GM12878 (cell line): ENCODE measurements at regions not wholly inside any gene's neighbourhood (a gene's known extent, or its start where the extent isn't known, plus 50 kb on each side); places are given as distances from the start of the nearest gene placed in this dataset.

ENCODE experiments used
- ATAC-seq: fragments of 200-7000 bp; cut with Tn5 transposase; 3 replicates; pipeline ENCODE4 v1.9.1; 2020; ENCODE audit warnings: mild to moderate bottlenecking, moderate library complexity
- BruUV-seq: library from RNA; stranded (reverse); fragments of 400-500 nt; replicated peaks from 2 replicates; lab custom pipeline; 2021; lab: Mats Ljungman, UMichigan
- CTCF ChIA-PET: fragments of 300-600 bp; sonication (Branson Sonifier 250); formaldehyde crosslinking; extraction: SDS; loops from one replicate; lab custom pipeline; 2021; ENCODE audit warnings: inconsistent platforms; lab: Yijun Ruan, JAX
- POLR2A ChIA-PET: fragments of 350-600 bp; formaldehyde crosslinking; extraction: SDS; loops from one replicate; lab custom pipeline; 2021; ENCODE audit warnings: inconsistent platforms; lab: Charles Lee
- RAD21 ChIA-PET: fragments of 300-600 bp; sonication (Branson Sonifier 250); formaldehyde crosslinking; loops from one replicate; lab custom pipeline; 2023; ENCODE audit warnings: antibody characterized with exemption; ENCODE audit not compliant: unreplicated experiment; lab: Charles Lee
- SMC1A ChIA-PET: fragments of 300-600 bp; sonication (Branson Sonifier 250); formaldehyde crosslinking; loops from one replicate; lab custom pipeline; 2023; ENCODE audit not compliant: unreplicated experiment, uncharacterized antibody; lab: Charles Lee
- DNase-seq: peaks from one replicate; pipeline ENCODE4 v3.0.0-alpha.2; 2011; ENCODE audit warnings: low read depth, low spot score
- FAIRE-seq: peaks from 3 replicates; lab custom pipeline; 2011; peaks lifted over from hg19 to GRCh38; lab: Jason Lieb, UNC
- H2AFZ ChIP-seq: 2 replicates; pipeline ENCODE4 v1.6.0; 2011; ENCODE audit warnings: low read depth, low read length, control low read depth; ENCODE audit not compliant: control insufficient read depth
- H3K27ac ChIP-seq: 2 replicates; pipeline ENCODE4 v1.5.1; 2011; ENCODE audit warnings: control low read depth; ENCODE audit not compliant: control insufficient read depth, insufficient read depth
- H3K27me3 ChIP-seq, 2 experiments: replicated peaks in 1 of 2; 2 replicates each; pipeline versions ENCODE4 v1.6.0 to v1.6.1; 2011; ENCODE audit warnings: low read length in 1 of 2; ENCODE audit not compliant: control insufficient read depth in 2 of 2, insufficient read depth in 2 of 2
- H3K36me3 ChIP-seq, 2 experiments: 2 replicates each; pipeline ENCODE4 v1.5.1; 2011; ENCODE audit warnings: low read length in 1 of 2; ENCODE audit not compliant: control insufficient read depth in 2 of 2, insufficient read depth in 2 of 2
- H3K4me1 ChIP-seq: 2 replicates; pipeline ENCODE4 v1.6.1; 2011; ENCODE audit warnings: mild to moderate bottlenecking, low read length, moderate library complexity, mixed read lengths; ENCODE audit not compliant: control insufficient read depth, insufficient read depth
- H3K4me2 ChIP-seq: 2 replicates; pipeline ENCODE4 v1.6.0; 2011; ENCODE audit warnings: control low read depth; ENCODE audit not compliant: control insufficient read depth, insufficient read depth
- H3K4me3 ChIP-seq: fragments of 200-600 bp; sonication (generic); 2 replicates; pipeline ENCODE4 v1.5.1; 2016
- H3K79me2 ChIP-seq: 2 replicates; pipeline ENCODE4 v1.6.0; 2011; ENCODE audit warnings: low read length; ENCODE audit not compliant: control insufficient read depth, insufficient read depth
- H3K9ac ChIP-seq: 2 replicates; pipeline ENCODE4 v1.8.0; 2011; ENCODE audit warnings: low read length, control low read depth, mixed read lengths; ENCODE audit not compliant: control insufficient read depth, insufficient read depth
- H3K9me3 ChIP-seq: replicated peaks from 3 replicates; pipeline ENCODE4 v1.5.1; 2011; ENCODE audit warnings: mild to moderate bottlenecking, low read length; ENCODE audit not compliant: control insufficient read depth, insufficient read depth
- H4K20me1 ChIP-seq: 2 replicates; pipeline ENCODE4 v1.6.0; 2011; ENCODE audit not compliant: control insufficient read depth, insufficient read depth
- BHLHE40 ChIP-seq, 2 experiments: fragments of 450-650 bp in 1 of 2; IDR thresholded peaks; 2 replicates each; pipeline ENCODE4 v1.6.1; 2011 to 2017; ENCODE audit warnings: low read depth in 2 of 2, borderline replicate concordance in 1 of 2, improper control_type of control experiment in 1 of 2, low read length in 1 of 2, mild to moderate bottlenecking in 1 of 2
- EED ChIP-seq: sonication (generic); IDR thresholded peaks from 2 replicates; pipeline ENCODE4 v1.6.1; 2016; ENCODE audit warnings: antibody characterized with exemption, low read depth
- GABPA ChIP-seq: IDR thresholded peaks from 2 replicates; pipeline ENCODE4 v1.6.1; 2014; ENCODE audit warnings: antibody characterized with exemption, low read depth, mild to moderate bottlenecking, inconsistent platforms
- HDAC2 ChIP-seq: fragments of 200-600 bp; sonication (generic); IDR thresholded peaks from 2 replicates; pipeline ENCODE4 v1.6.1; 2017
- HDAC6 ChIP-seq: fragments of 200-600 bp; sonication (generic); IDR thresholded peaks from one replicate; pipeline ENCODE4 v1.8.0; 2017; ENCODE audit warnings: antibody characterized with exemption; ENCODE audit not compliant: unreplicated experiment
- HDGF ChIP-seq: fragments of 450-650 bp; IDR thresholded peaks from 2 replicates; pipeline ENCODE4 v1.6.1; 2016; ENCODE audit warnings: antibody characterized with exemption
- JUND ChIP-seq: IDR thresholded peaks from 2 replicates; pipeline ENCODE4 v1.6.1; 2012; ENCODE audit warnings: low read depth, mild to moderate bottlenecking, low read length, improper control_type of control experiment, moderate library complexity
- MYB ChIP-seq: fragments of 150-350 bp; IDR thresholded peaks from 2 replicates; pipeline ENCODE4 v1.6.1; 2014; ENCODE audit warnings: mild to moderate bottlenecking, low read depth, low read length, borderline replicate concordance
- PKNOX1 ChIP-seq: fragments of 450-650 bp; IDR thresholded peaks from 2 replicates; pipeline ENCODE4 v1.6.1; 2016; ENCODE audit warnings: mild to moderate bottlenecking
- RB1 ChIP-seq: fragments of 450-650 bp; formaldehyde crosslinking; IDR thresholded peaks from 2 replicates; pipeline ENCODE4 v1.6.1; 2017; ENCODE audit warnings: mild to moderate bottlenecking, borderline replicate concordance
- RCOR1 ChIP-seq: conservative IDR thresholded peaks from 2 replicates; pipeline ENCODE4 v1.6.1; 2012; ENCODE audit warnings: low read depth, low read length, improper control_type of control experiment
- TCF12 ChIP-seq: IDR thresholded peaks from 2 replicates; pipeline ENCODE4 v1.6.1; 2011; ENCODE audit warnings: low read depth, mild to moderate bottlenecking, low read length
- ZNF274 ChIP-seq: IDR thresholded peaks from one replicate; pipeline ENCODE4 v1.8.0; 2011; ENCODE audit not compliant: insufficient read length, insufficient read depth
- ZSCAN29 ChIP-seq: fragments of 450-650 bp; IDR thresholded peaks from 2 replicates; pipeline ENCODE4 v1.6.1; 2017; ENCODE audit warnings: mild to moderate bottlenecking, moderate library complexity
- WGBS: methylation state at CpG from one replicate; pipeline ENCODE4 v1.1.6; 2016; ENCODE audit warnings: low lambda C conversion rate; ENCODE audit not compliant: insufficient replicate concordance, insufficient coverage; ENCODE audit errors: missing lambda C conversion rate; 5-methylcytosine and 5-hydroxymethylcytosine counted together
- in situ Hi-C: fragments of 300-500 bp; cut with MboI; formaldehyde crosslinking; loops from 9 replicates; pipeline ENCODE4 v1.14.3; 2018; ENCODE audit warnings: mixed read lengths
- intact Hi-C: fragments of 100-400 bp; cut with micrococcal nuclease; formaldehyde crosslinking; loops from one replicate; pipeline ENCODE4 v1.14.2; 2022; ENCODE audit not compliant: unreplicated experiment
- TF ChIP-seq, protein P1 (sequence below): IDR thresholded peaks from 2 replicates; pipeline ENCODE4 v1.6.1; 2011; ENCODE audit warnings: low read depth, low read length, improper control_type of control experiment, borderline replicate concordance
- TF ChIP-seq, protein P2 (sequence below): IDR thresholded peaks from 2 replicates; pipeline ENCODE4 v1.6.1; 2011; ENCODE audit warnings: borderline replicate concordance, low read depth, mild to moderate bottlenecking, moderate library complexity, mixed read lengths, low read length; ENCODE audit not compliant: insufficient read depth; ENCODE audit errors: extremely low read length

- RAD21 ChIA-PET = no interaction called here
- BruUV-seq = no TSS peak
- no peak for FAIRE-seq
These were observed 214.8 kb upstream of the ATXN7L3B start for GRCh38 chr12:74322792-74323191.

More at GRCh38 chr12:74322792-74323191, 214.8 kb upstream of the ATXN7L3B start:
- intact Hi-C loops (no loop called here), in situ Hi-C loops (no loop called here)
- Histone ChIP-seq H3K36me3 (no peaks in the 10 kb centered on the region), H3K27ac (no peak overlapping the region), H4K20me1 (no peaks in the 10 kb centered on the region), H3K9ac (no peak overlapping the region), H3K9me3 (no peaks in the 10 kb centered on the region), H3K4me3 (no peak overlapping the region), H3K79me2 (no peaks in the 10 kb centered on the region), H2AFZ (no peak overlapping the region), H3K27me3 (no peaks in the 10 kb centered on the region), H3K4me2 (no peak overlapping the region), H3K4me1 (no peaks in the 10 kb centered on the region)
- SMC1A ChIA-PET = no interaction called here
- CTCF ChIA-PET = no interaction called here
- ATAC-seq = no peak
- no peak for TF ChIP-seq HDAC2
- TF ChIP-seq MYB = no peak
- no peak for TF ChIP-seq RCOR1
- no peak for TF ChIP-seq JUND
- no peak for TF ChIP-seq HDGF
- no peak for TF ChIP-seq BHLHE40 (IDR thresholded peaks at IDR 0.05; ENCODE audit: borderline replicate concordance in 1 of 2, low read depth in 2 of 2, low read length in 1 of 2)
- no peak for TF ChIP-seq RB1
- no peak for TF ChIP-seq ZNF274
- TF ChIP-seq TCF12 = no peak
- no peak for TF ChIP-seq GABPA
- TF ChIP-seq ZSCAN29 = no peak
- no peak for TF ChIP-seq HDAC6
- TF ChIP-seq, protein P1, sequence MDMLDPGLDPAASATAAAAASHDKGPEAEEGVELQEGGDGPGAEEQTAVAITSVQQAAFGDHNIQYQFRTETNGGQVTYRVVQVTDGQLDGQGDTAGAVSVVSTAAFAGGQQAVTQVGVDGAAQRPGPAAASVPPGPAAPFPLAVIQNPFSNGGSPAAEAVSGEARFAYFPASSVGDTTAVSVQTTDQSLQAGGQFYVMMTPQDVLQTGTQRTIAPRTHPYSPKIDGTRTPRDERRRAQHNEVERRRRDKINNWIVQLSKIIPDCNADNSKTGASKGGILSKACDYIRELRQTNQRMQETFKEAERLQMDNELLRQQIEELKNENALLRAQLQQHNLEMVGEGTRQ = no peak
- TF ChIP-seq EED = no peak
- no peak for TF ChIP-seq PKNOX1
- TF ChIP-seq, protein P2, sequence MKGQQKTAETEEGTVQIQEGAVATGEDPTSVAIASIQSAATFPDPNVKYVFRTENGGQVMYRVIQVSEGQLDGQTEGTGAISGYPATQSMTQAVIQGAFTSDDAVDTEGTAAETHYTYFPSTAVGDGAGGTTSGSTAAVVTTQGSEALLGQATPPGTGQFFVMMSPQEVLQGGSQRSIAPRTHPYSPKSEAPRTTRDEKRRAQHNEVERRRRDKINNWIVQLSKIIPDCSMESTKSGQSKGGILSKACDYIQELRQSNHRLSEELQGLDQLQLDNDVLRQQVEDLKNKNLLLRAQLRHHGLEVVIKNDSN = no peak
- no peak for DNase-seq
- POLR2A ChIA-PET = no interaction called here
- 5% methylated on average over 2 of the region's 2 CpGs for WGBS
